ENCODE measurements at regions not wholly inside any gene's neighbourhood (a gene's known extent, or its start where the extent isn't known, plus 50 kb on each side); places are given as distances from the start of the nearest gene placed in this dataset.
"Not testable (repeated sequence)": the region's sequence is repeated elsewhere in the genome, so short reads cannot be mapped to it uniquely, and the experiment has no call there.

DNA sequence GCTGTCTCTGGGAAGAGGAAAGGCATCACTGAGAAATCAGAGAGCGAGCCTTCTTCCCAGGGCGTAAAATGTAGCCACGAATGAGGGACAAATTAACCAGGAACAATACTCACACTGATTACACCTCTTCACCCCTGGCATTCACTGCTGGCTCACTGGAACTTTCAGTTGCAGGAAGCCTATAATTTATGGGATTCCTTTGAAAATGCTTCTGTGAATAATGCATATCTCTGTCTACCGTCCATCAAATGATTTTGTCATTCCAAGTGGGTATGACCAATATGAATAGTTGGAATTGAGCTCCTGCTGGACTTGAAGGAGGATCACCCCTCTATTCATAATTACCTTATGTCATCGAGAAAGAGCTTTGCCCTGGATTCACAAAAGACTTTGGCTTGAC lies 360.3 kb upstream of the FZD8 start:
- Histone ChIP-seq H2AFZ (ENCODE audit: low read depth, low read length) (no peak overlapping the region), H3K36me3 (ENCODE audit: control insufficient read depth in 2 of 2, extremely low read depth in 1 of 2, insufficient read depth in 2 of 2, low read length in 2 of 2) (no peaks in the 10 kb centered on the region), H3K4me2 (ENCODE audit: insufficient read depth, low read length) (no peak overlapping the region), H3K9me1 (replicated peaks; ENCODE audit: control insufficient read depth, extremely low read depth, insufficient read depth, low read length) (no peaks in the 10 kb centered on the region), H3K9ac (replicated peaks; ENCODE audit: extremely low read depth, insufficient read depth, low read length) (no peak overlapping the region), H3K4me3 (replicated peaks in 1 of 3; ENCODE audit: insufficient read depth in 1 of 3, low read depth in 1 of 3, low read length in 3 of 3) (no peak overlapping the region), H3K4me1 (ENCODE audit: control insufficient read depth, extremely low read depth, insufficient read depth, low read length) (no peaks in the 10 kb centered on the region), H3K79me2 (ENCODE audit: control insufficient read depth, insufficient read depth, low read length) (no peaks in the 10 kb centered on the region), H4K20me1 (replicated peaks; ENCODE audit: control insufficient read depth, extremely low read depth, insufficient read depth, low read length) (no peaks in the 10 kb centered on the region), H3K9me3 (replicated peaks; ENCODE audit: control insufficient read depth, insufficient read depth, low read length) (no peaks in the 10 kb centered on the region), H3K27me3 (ENCODE audit: control insufficient read depth in 2 of 2, insufficient read depth in 2 of 2, low read length in 2 of 2) (no peaks in the 10 kb centered on the region), H3K27ac (ENCODE audit: insufficient read depth, low read depth, low read length) (no peak overlapping the region)
- POLR2A ChIA-PET = no interaction called here
- BruUV-seq (replicated peaks) = no TSS peak
- TF ChIP-seq POLR2A (IDR thresholded peaks at IDR 0.05; ENCODE audit: low read depth, low read length) = no peak
- no peak for TF ChIP-seq FOS (IDR thresholded peaks at IDR 0.05; ENCODE audit: borderline replicate concordance, insufficient read depth, low read length)
- TF ChIP-seq EZH2 (IDR thresholded peaks at IDR 0.05; ENCODE audit: borderline replicate concordance, low read depth, low read length, severe bottlenecking) = no peak
- TF ChIP-seq, protein P1, sequence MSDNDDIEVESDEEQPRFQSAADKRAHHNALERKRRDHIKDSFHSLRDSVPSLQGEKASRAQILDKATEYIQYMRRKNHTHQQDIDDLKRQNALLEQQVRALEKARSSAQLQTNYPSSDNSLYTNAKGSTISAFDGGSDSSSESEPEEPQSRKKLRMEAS (IDR thresholded peaks at IDR 0.05; ENCODE audit: insufficient read depth, insufficient read length) = no peak
- no peak for TF ChIP-seq POLR2AphosphoS5 (IDR thresholded peaks at IDR 0.05; ENCODE audit: insufficient read depth, low read depth, low read length)
- TF ChIP-seq, protein P2, sequence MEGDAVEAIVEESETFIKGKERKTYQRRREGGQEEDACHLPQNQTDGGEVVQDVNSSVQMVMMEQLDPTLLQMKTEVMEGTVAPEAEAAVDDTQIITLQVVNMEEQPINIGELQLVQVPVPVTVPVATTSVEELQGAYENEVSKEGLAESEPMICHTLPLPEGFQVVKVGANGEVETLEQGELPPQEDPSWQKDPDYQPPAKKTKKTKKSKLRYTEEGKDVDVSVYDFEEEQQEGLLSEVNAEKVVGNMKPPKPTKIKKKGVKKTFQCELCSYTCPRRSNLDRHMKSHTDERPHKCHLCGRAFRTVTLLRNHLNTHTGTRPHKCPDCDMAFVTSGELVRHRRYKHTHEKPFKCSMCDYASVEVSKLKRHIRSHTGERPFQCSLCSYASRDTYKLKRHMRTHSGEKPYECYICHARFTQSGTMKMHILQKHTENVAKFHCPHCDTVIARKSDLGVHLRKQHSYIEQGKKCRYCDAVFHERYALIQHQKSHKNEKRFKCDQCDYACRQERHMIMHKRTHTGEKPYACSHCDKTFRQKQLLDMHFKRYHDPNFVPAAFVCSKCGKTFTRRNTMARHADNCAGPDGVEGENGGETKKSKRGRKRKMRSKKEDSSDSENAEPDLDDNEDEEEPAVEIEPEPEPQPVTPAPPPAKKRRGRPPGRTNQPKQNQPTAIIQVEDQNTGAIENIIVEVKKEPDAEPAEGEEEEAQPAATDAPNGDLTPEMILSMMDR (IDR thresholded peaks at IDR 0.05; ENCODE audit: extremely low read depth in 1 of 2, insufficient read depth in 1 of 2, low read depth in 1 of 2, low read length in 2 of 2) = no peak
- TF ChIP-seq JUN (IDR thresholded peaks at IDR 0.05; ENCODE audit: borderline replicate concordance, insufficient read depth, insufficient read length, low read depth) = no peak
- no peak for TF ChIP-seq GATA2 (IDR thresholded peaks at IDR 0.05; ENCODE audit: insufficient read depth, insufficient read length, low read depth, low read length)
- TF ChIP-seq MYC (IDR thresholded peaks at IDR 0.05; ENCODE audit: low read depth, low read length) = no peak
- FAIRE-seq = no peak
- CTCF ChIA-PET = no interaction called here
- dilution Hi-C loops (cut with MboI; ENCODE audit: extremely low pct_ligation_motif_present, low sequenced_read_pairs) (no loop called here), intact Hi-C loops (cut with micrococcal nuclease) (loop anchor here (5.0 kb wide), 1 partner anchor 365 kb away; no protein-coding TSS in a partner anchor)
- no peak for DNase-seq (ENCODE audit: low read depth, low spot score)

DNA sequence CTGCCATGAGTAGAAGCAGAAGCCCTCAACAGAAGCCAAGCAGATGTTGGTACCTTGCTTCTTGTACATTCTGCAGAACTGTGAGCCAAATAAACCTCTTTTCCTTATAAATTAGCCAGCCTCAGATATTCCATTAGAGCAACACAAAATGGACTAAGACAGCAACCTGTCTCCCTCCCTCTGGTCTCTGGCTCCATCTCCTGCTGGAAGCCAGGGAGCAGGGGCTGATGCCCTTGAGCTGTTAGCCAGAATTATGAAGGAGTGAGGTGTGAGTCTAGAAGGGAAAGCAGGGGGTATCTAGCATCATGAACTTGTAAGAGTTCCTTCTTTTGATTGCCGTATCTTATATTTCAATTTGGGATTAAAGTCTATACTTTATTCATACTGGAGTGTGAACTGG lies 358.7 kb upstream of the FZD8 start:
- BruUV-seq (replicated peaks); H3K4me1 ChIP-seq (ENCODE audit: control insufficient read depth, extremely low read depth, insufficient read depth, low read length); H3K79me2 ChIP-seq (ENCODE audit: control insufficient read depth, insufficient read depth, low read length); H3K9me1 ChIP-seq (replicated peaks; ENCODE audit: control insufficient read depth, extremely low read depth, insufficient read depth, low read length); FAIRE-seq; H3K9me3 ChIP-seq (replicated peaks; ENCODE audit: control insufficient read depth, insufficient read depth, low read length); H2AFZ ChIP-seq (ENCODE audit: low read depth, low read length); H3K9ac ChIP-seq (replicated peaks; ENCODE audit: extremely low read depth, insufficient read depth, low read length); H3K4me2 ChIP-seq (ENCODE audit: insufficient read depth, low read length); H4K20me1 ChIP-seq (replicated peaks; ENCODE audit: control insufficient read depth, extremely low read depth, insufficient read depth, low read length); H3K27me3 ChIP-seq (ENCODE audit: control insufficient read depth in 2 of 2, insufficient read depth in 2 of 2, low read length in 2 of 2); H3K27ac ChIP-seq (ENCODE audit: insufficient read depth, low read depth, low read length); DNase-seq (ENCODE audit: low read depth, low spot score); H3K4me3 ChIP-seq (replicated peaks in 1 of 3; ENCODE audit: insufficient read depth in 1 of 3, low read depth in 1 of 3, low read length in 3 of 3); POLR2A ChIA-PET; H3K36me3 ChIP-seq (ENCODE audit: control insufficient read depth in 2 of 2, extremely low read depth in 1 of 2, insufficient read depth in 2 of 2, low read length in 2 of 2); dilution Hi-C loops (cut with MboI; ENCODE audit: extremely low pct_ligation_motif_present, low sequenced_read_pairs): not testable (repeated sequence)
- intact Hi-C loops (cut with micrococcal nuclease) = loop anchor here (5.0 kb wide), 1 partner anchor 363 kb away; no protein-coding TSS in a partner anchor
- CTCF ChIA-PET = interaction anchor here (1.9 kb wide), 1 partner anchor 779 kb away, joined by 6 read pairs; no protein-coding TSS in a partner anchor

All from endothelial cell of umbilical vein (primary cell).